ENCODE measurements at regions not wholly inside any gene's neighbourhood (a gene's known extent, or its start where the extent isn't known, plus 50 kb on each side); places are given as distances from the start of the nearest gene placed in this dataset.

GRCh38 chr11:103648670-103649400, 387.6 kb upstream of the DDI1 start:
- Histone ChIP-seq H3K27me3 (no peaks in the 10 kb centered on the region), H3K4me1 (no peaks in the 10 kb centered on the region), H3K36me3 (no peaks in the 10 kb centered on the region), H3K9me3 (peaks cover 0 to 7% of the 10 kb centered on the region in 2 donors), H3K4me3 (no peak overlapping the region), H3K27ac (no peak overlapping the region)
- ATAC-seq (no peak), DNase-seq (no peak)
- TF ChIP-seq CTCF (IDR thresholded peaks at IDR 0.05), result no peak
- intact Hi-C loops (cut with DNase I), result no loop called here

GRCh38 chr11:103649401-103649895, 387.0 kb upstream of the DDI1 start:
- peaks cover 0 to 7% of the 10 kb centered on the region in 2 donors for H3K9me3 ChIP-seq
- no peaks in the 10 kb centered on the region for H3K27me3 ChIP-seq
- no peak overlapping the region for H3K27ac ChIP-seq
- no peak overlapping the region for H3K4me3 ChIP-seq
- DNase-seq, result no peak
- TF ChIP-seq CTCF (IDR thresholded peaks at IDR 0.05), result no peak
- intact Hi-C loops (cut with DNase I), result no loop called here
- ATAC-seq, result no peak
- no peaks in the 10 kb centered on the region for H3K36me3 ChIP-seq
- H3K4me1 ChIP-seq, result no peaks in the 10 kb centered on the region

- Histone ChIP-seq H3K4me3 (no peak overlapping the region), H3K27ac (no peak overlapping the region), H3K27me3 (no peaks in the 10 kb centered on the region), H3K4me1 (no peaks in the 10 kb centered on the region), H3K36me3 (no peaks in the 10 kb centered on the region), H3K9me3 (peaks cover 0 to 7% of the 10 kb centered on the region in 2 donors)
- DNase-seq, result no peak
- TF ChIP-seq CTCF (IDR thresholded peaks at IDR 0.05), result no peak
- ATAC-seq, result no peak
- intact Hi-C loops (cut with DNase I), result no loop called here
Measured at GRCh38 chr11:103650330-103650729, 386.1 kb upstream of the DDI1 start.

DNA sequence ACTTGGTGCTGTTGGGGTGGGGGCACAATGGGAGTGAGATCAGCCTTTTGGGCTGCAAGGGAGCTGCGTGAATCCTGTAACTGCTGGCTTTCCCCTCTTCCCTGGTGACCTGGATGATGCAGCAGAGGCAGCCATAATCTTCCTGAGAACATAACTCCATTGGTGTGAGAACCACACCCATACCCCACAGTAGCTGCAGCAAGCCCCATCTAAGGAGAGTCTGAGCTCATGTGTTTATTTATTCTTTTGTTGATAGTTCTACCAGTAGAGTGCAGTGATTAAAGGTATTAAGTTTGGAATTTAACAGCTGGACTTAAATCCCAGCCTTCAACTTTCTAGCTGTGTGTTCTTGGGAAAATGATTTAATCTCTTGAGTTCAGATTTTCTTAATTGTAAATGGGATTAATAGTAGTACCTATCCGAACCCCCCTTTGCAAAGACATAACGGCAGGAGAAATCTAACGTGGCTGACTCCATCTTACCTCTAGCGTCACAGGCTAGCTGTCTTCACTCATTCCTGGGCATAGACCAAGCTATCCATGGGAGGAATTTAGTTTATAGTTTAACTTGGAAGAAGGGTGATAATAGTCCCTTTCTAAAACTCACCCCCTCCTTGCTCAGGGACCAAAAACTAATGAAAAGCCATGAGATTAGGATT, 385.0 kb upstream of the DDI1 start:
- Histone ChIP-seq H3K9me3 (peaks cover 0 to 7% of the 10 kb centered on the region in 2 donors), H3K4me3 (no peak overlapping the region), H3K27ac (no peak overlapping the region), H3K36me3 (no peaks in the 10 kb centered on the region), H3K27me3 (no peaks in the 10 kb centered on the region), H3K4me1 (no peaks in the 10 kb centered on the region)
- DNase-seq (no peak), ATAC-seq (no peak)
- no peak for TF ChIP-seq CTCF (IDR thresholded peaks at IDR 0.05)
- intact Hi-C loops (cut with DNase I), result no loop called here

DNA sequence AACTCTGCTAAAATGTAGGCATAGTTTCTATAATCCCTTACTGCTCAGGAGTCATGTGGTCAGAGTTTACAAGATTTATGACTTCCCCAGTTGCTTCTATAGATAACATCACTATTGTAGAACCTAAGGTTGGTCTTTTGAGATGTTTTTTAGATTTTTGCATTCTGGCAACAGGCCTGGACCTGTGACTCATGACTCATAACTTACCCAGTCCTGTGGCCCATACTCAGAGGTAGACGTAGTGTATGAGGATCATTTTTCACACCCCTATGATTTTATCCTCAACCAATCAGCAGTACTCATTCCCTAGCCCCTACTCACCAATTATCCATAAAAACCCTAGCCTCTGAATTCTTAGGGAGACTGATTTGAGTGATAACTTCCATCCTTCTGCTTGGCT, 384.4 kb upstream of the DDI1 start:
- H3K4me1 ChIP-seq, result no peaks in the 10 kb centered on the region
- H3K4me3 ChIP-seq, result no peak overlapping the region
- DNase-seq (no peak), ATAC-seq (no peak)
- no peak for TF ChIP-seq CTCF (IDR thresholded peaks at IDR 0.05)
- H3K27me3 ChIP-seq, result no peaks in the 10 kb centered on the region
- H3K9me3 ChIP-seq, result peaks cover 0 to 7% of the 10 kb centered on the region in 2 donors
- intact Hi-C loops (cut with DNase I), result no loop called here
- H3K27ac ChIP-seq, result no peak overlapping the region
- H3K36me3 ChIP-seq, result no peaks in the 10 kb centered on the region
